ENCODE measurements at regions not wholly inside any gene's neighbourhood (a gene's known extent, or its start where the extent isn't known, plus 50 kb on each side); places are given as distances from the start of the nearest gene placed in this dataset.

GRCh38 chr5:135085936-135086725 is 52.1 kb upstream of the PITX1 start:
- Histone ChIP-seq H3K14ac (ENCODE audit: insufficient read depth, low read length) (no peak overlapping the region; the same call in 1 of the 2 replicates), H3K9me3 (ENCODE audit: control insufficient read depth, low read depth, low read length) (no peaks in the 10 kb centered on the region), H3K23me2 (ENCODE audit: insufficient read length, low read depth, low read length, poor library complexity, severe bottlenecking) (no peaks in the 10 kb centered on the region), H4K91ac (ENCODE audit: insufficient read length, low read depth, low read length) (no peak overlapping the region), H3K9ac (ENCODE audit: extremely low read depth, insufficient read length, low read length) (no peak overlapping the region), H4K5ac (ENCODE audit: insufficient read length, low read depth, low read length) (no peak overlapping the region), H2BK15ac (ENCODE audit: low read depth, low read length) (no peak overlapping the region), H4K20me1 (ENCODE audit: control insufficient read depth, insufficient read depth, insufficient read length) (no peaks in the 10 kb centered on the region), H3K79me2 (ENCODE audit: insufficient read depth, low read length) (no peaks in the 10 kb centered on the region), H2BK12ac (ENCODE audit: insufficient read length, low read depth, low read length) (no peak overlapping the region), H3K79me1 (ENCODE audit: insufficient read depth, low read depth, low read length, poor library complexity, severe bottlenecking) (no peaks in the 10 kb centered on the region), H2BK20ac (ENCODE audit: low read depth, low read length, poor library complexity, severe bottlenecking) (no peak overlapping the region), H3K4me1 (ENCODE audit: insufficient read depth, low read length) (no peaks in the 10 kb centered on the region), H2AK5ac (ENCODE audit: insufficient read length, low read length) (no peak overlapping the region), H3K4me2 (ENCODE audit: insufficient read depth, insufficient read length, low read length) (no peak overlapping the region), H3K27ac (ENCODE audit: insufficient read length, low read depth, low read length) (no peak overlapping the region), H3K4ac (ENCODE audit: low read depth, low read length) (no peak overlapping the region), H3K27me3 (ENCODE audit: insufficient read depth, low read length) (no peaks in the 10 kb centered on the region), H2BK120ac (ENCODE audit: low read depth, low read length, poor library complexity, severe bottlenecking) (no peak overlapping the region), H3K18ac (ENCODE audit: insufficient read length, low read depth, low read length) (no peak overlapping the region), H2BK5ac (ENCODE audit: insufficient read length, low read length) (no peak overlapping the region), H2AFZ (ENCODE audit: low read length) (no peak overlapping the region), H3T11ph (ENCODE audit: low read length) (no peak overlapping the region), H4K8ac (replicated peaks; ENCODE audit: insufficient read length, low read depth, low read length) (no peak overlapping the region), H3K56ac (ENCODE audit: insufficient read length, low read depth, low read length) (no peak overlapping the region), H3K23ac (ENCODE audit: insufficient read length, low read depth, low read length) (no peak overlapping the region)
- Mint-ChIP-seq H3K36me3 (ENCODE audit: insufficient read depth in 1 of 3, low read depth in 3 of 3) (no peaks in the 10 kb centered on the region), H3K4me3 (no peak overlapping the region), H3K4me1 (no peaks in the 10 kb centered on the region), H3K27me3 (ENCODE audit: low read depth) (peaks cover 79% of the 10 kb centered on the region), H3K27ac (no peak overlapping the region), H3K9me3 (peaks cover 6 to 11% of the 10 kb centered on the region in 2 experiments)
- WGBS (ENCODE audit: extremely low coverage, insufficient read length, low lambda C conversion rate): no CpG with 5 or more reads among the region's 17 CpGs
- no peak for DNase-seq
- no peak for TF ChIP-seq CTCF (conservative IDR thresholded peaks at IDR 0.05)
